CD14-positive monocyte (primary cell): ENCODE measurements at regions not wholly inside any gene's neighbourhood (a gene's known extent, or its start where the extent isn't known, plus 50 kb on each side); places are given as distances from the start of the nearest gene placed in this dataset.
A peak's percentile ranks its signal among the peaks of the same experiment; 100 is the strongest.

ENCODE experiments used
- DNase-seq, 3 donors: peaks; one replicate each; pipeline ENCODE4 v3.0.0-alpha.2; 2011 to 2022
- H2AFZ ChIP-seq: 2 replicates; pipeline ENCODE4 v1.6.0; 2012; ENCODE audit warnings: mild to moderate bottlenecking, low read depth, low read length, inconsistent platforms; ENCODE audit not compliant: insufficient read depth, poor library complexity, severe bottlenecking
- H3K27ac ChIP-seq, 2 donors: 1 replicate in 1 of 2; 2 replicates in 1 of 2; pipeline ENCODE4 v1.5.1; 2012 to 2013; ENCODE audit warnings: low read length in 2 of 2, control low read depth in 1 of 2, inconsistent platforms in 1 of 2, low read depth in 1 of 2, mild to moderate bottlenecking in 1 of 2
- H3K27me3 ChIP-seq, 2 donors: one replicate each; pipeline versions ENCODE4 v1.6.0 to v1.6.1; 2011 to 2013; ENCODE audit warnings: low read length in 2 of 2; ENCODE audit not compliant: control insufficient read depth in 2 of 2, insufficient read depth in 2 of 2
- H3K36me3 ChIP-seq, 2 donors: replicated peaks in 1 of 2; 1 replicate in 1 of 2; 2 replicates in 1 of 2; pipeline versions ENCODE4 v1.5.1 to v1.6.1; 2012 to 2013; ENCODE audit warnings: low read length in 2 of 2, control low read depth in 1 of 2, inconsistent platforms in 1 of 2, mild to moderate bottlenecking in 1 of 2; ENCODE audit not compliant: insufficient read depth in 2 of 2, control insufficient read depth in 1 of 2
- H3K4me1 ChIP-seq, 2 donors: 1 replicate in 1 of 2; 2 replicates in 1 of 2; pipeline versions ENCODE4 v1.5.1 to v1.6.1; 2012 to 2013; ENCODE audit warnings: low read length in 2 of 2, control low read depth in 1 of 2, inconsistent platforms in 1 of 2, mild to moderate bottlenecking in 1 of 2, moderate library complexity in 1 of 2; ENCODE audit not compliant: insufficient read depth in 2 of 2, control insufficient read depth in 1 of 2
- H3K4me2 ChIP-seq: replicated peaks from 2 replicates; pipeline ENCODE3; 2012; ENCODE audit warnings: low read length, moderate library complexity, mild to moderate bottlenecking; ENCODE audit not compliant: poor library complexity, severe bottlenecking; ENCODE audit errors: extremely low read depth
- H3K4me3 ChIP-seq, 3 experiments: fragments of 200-600 bp in 1 of 3; sonication (generic) in 1 of 3; replicated peaks in 1 of 3; 1 replicate in 2 of 3; 2 replicates in 1 of 3; pipeline ENCODE4 v1.5.1; 2011 to 2013; ENCODE audit warnings: low read length in 3 of 3, mild to moderate bottlenecking in 3 of 3, control low read depth in 2 of 3, low read depth in 2 of 3, inconsistent platforms in 1 of 3, moderate library complexity in 1 of 3
- H3K79me2 ChIP-seq: 2 replicates; pipeline ENCODE4 v1.6.0; 2012; ENCODE audit warnings: mild to moderate bottlenecking, control low read depth, inconsistent platforms, low read length, moderate library complexity; ENCODE audit not compliant: insufficient read depth
- H3K9ac ChIP-seq: 2 replicates; pipeline ENCODE4 v1.6.0; 2017; ENCODE audit warnings: low read length, mild to moderate bottlenecking; ENCODE audit not compliant: insufficient read depth, poor library complexity, severe bottlenecking
- H3K9me3 ChIP-seq, 2 donors: replicated peaks in 1 of 2; 1 replicate in 1 of 2; 2 replicates in 1 of 2; pipeline versions ENCODE4 v1.5.1 to v1.6.1; 2012 to 2013; ENCODE audit warnings: low read length in 2 of 2, control low read depth in 1 of 2; ENCODE audit not compliant: control insufficient read depth in 1 of 2, insufficient read depth in 1 of 2
- H4K20me1 ChIP-seq: 2 replicates; pipeline ENCODE4 v1.6.0; 2012; ENCODE audit warnings: mild to moderate bottlenecking, low read length, control low read depth, moderate library complexity; ENCODE audit not compliant: insufficient read depth
- H3K27ac Mint-ChIP-seq, 7 donors: one replicate each; pipeline ENCODE4 v1.8.0; 2020; ENCODE audit warnings: mild to moderate bottlenecking in 7 of 7, mixed read lengths in 7 of 7, moderate library complexity in 6 of 7, inconsistent platforms in 2 of 7
- H3K27me3 Mint-ChIP-seq, 3 donors: one replicate each; pipeline ENCODE4 v1.8.0; 2021 to 2022; ENCODE audit warnings: low read depth in 3 of 3, mild to moderate bottlenecking in 3 of 3, mixed read lengths in 3 of 3, moderate library complexity in 3 of 3, inconsistent platforms in 1 of 3
- H3K36me3 Mint-ChIP-seq, 2 donors: one replicate each; pipeline ENCODE4 v1.8.0; 2020; ENCODE audit warnings: mixed read lengths in 2 of 2, inconsistent platforms in 1 of 2, mild to moderate bottlenecking in 1 of 2
- H3K4me1 Mint-ChIP-seq: one replicate; pipeline ENCODE4 v1.8.0; 2020; ENCODE audit warnings: mild to moderate bottlenecking, mixed read lengths
- H3K4me3 Mint-ChIP-seq, 2 donors: one replicate each; pipeline ENCODE4 v1.8.0; 2020; ENCODE audit warnings: mild to moderate bottlenecking in 2 of 2, mixed read lengths in 2 of 2, moderate library complexity in 1 of 2
- H3K9me3 Mint-ChIP-seq, 7 donors: one replicate each; pipeline ENCODE4 v1.8.0; 2020 to 2022; ENCODE audit warnings: mixed read lengths in 7 of 7, mild to moderate bottlenecking in 6 of 7, moderate library complexity in 6 of 7, inconsistent platforms in 2 of 7
- CTCF ChIP-seq: fragments of 200-600 bp; IDR thresholded peaks from one replicate; pipeline ENCODE4 v1.8.0; 2022; ENCODE audit warnings: antibody characterized with exemption, mild to moderate bottlenecking
- WGBS: methylation state at CpG from one replicate; pipeline ENCODE4 v1.1.5; 2013; ENCODE audit warnings: missing lambda C conversion rate; ENCODE audit not compliant: insufficient coverage; 5-methylcytosine and 5-hydroxymethylcytosine counted together
- intact Hi-C, 2 donors: fragments of 100-400 bp; cut with micrococcal nuclease; formaldehyde crosslinking; loops; one replicate each; pipeline versions ENCODE4 v1.15.0 to v1.15.1; 2023

- 14% methylated on average over 7 of the region's 10 CpGs for WGBS
- no peak for TF ChIP-seq CTCF
- Mint-ChIP-seq H3K4me3 (no peak overlapping the region), H3K36me3 (peaks cover 6 to 7% of the 10 kb centered on the region in 2 donors), H3K27me3 (peaks cover 0 to 2% (median 1%) of the 10 kb centered on the region in 3 donors), H3K27ac (peak overlapping the region in 2 of 7 donors; percentile 32 to 74), H3K9me3 (peaks cover 4 to 11% (median 7%) of the 10 kb centered on the region in 7 donors), H3K4me1 (peaks cover 49% of the 10 kb centered on the region)
- H3K27me3 ChIP-seq = no peaks in the 10 kb centered on the region
- DNase-seq = no peak
- no peak overlapping the region for H3K9ac ChIP-seq
- no peak overlapping the region for H3K27ac ChIP-seq
- H4K20me1 ChIP-seq = no peaks in the 10 kb centered on the region
- intact Hi-C loops = no loop called here
- H3K9me3 ChIP-seq = peaks cover 0 to 3% of the 10 kb centered on the region in 2 donors
- no peak overlapping the region for H3K4me3 ChIP-seq
- H3K79me2 ChIP-seq = no peaks in the 10 kb centered on the region
- H3K4me2 ChIP-seq = no peak overlapping the region
- peaks cover 39 to 44% of the 10 kb centered on the region in 2 donors for H3K4me1 ChIP-seq
- H2AFZ ChIP-seq = no peak overlapping the region
- H3K36me3 ChIP-seq = no peaks in the 10 kb centered on the region
Measured at GRCh38 chr21:38933731-38934130, 128.0 kb downstream of the ETS2 start.

GRCh38 chr21:38931291-38931690 is 125.6 kb downstream of the ETS2 start:
- 48% methylated on average over 3 of the region's 3 CpGs for WGBS
- peak overlapping the region in 1 of 3 experiments; percentile 55 for H3K4me3 ChIP-seq
- no peaks in the 10 kb centered on the region for H4K20me1 ChIP-seq
- DNase-seq = peak; percentile 29 to 67 (median 56)
- peak overlapping the region; percentile 46 for H2AFZ ChIP-seq
- TF ChIP-seq CTCF = no peak
- peak overlapping the region; percentile 64 for H3K4me2 ChIP-seq
- no peaks in the 10 kb centered on the region for H3K79me2 ChIP-seq
- H3K9ac ChIP-seq = peak overlapping the region; percentile 56
- H3K27ac ChIP-seq = peak overlapping the region; percentile 74 to 93
- no peaks in the 10 kb centered on the region for H3K36me3 ChIP-seq
- Mint-ChIP-seq H3K36me3 (peaks cover 6 to 7% of the 10 kb centered on the region in 2 donors), H3K9me3 (peaks cover 4 to 11% (median 8%) of the 10 kb centered on the region in 7 donors), H3K4me1 (peaks cover 57% of the 10 kb centered on the region), H3K27me3 (peaks cover 0 to 2% (median 1%) of the 10 kb centered on the region in 3 donors), H3K4me3 (peak overlapping the region; percentile 1 to 84), H3K27ac (peak overlapping the region; percentile 91 to 98 (median 96))
- intact Hi-C loops = loop anchor here in 1 of 2 donors (2.0 kb wide), 1 partner anchor 68 kb away; no protein-coding TSS in a partner anchor
- H3K9me3 ChIP-seq = peaks cover 0 to 3% of the 10 kb centered on the region in 2 donors
- no peaks in the 10 kb centered on the region for H3K27me3 ChIP-seq
- peaks cover 43 to 47% of the 10 kb centered on the region in 2 donors for H3K4me1 ChIP-seq
